Endothelial cell of umbilical vein (primary cell): ENCODE measurements at regions not wholly inside any gene's neighbourhood (a gene's known extent, or its start where the extent isn't known, plus 50 kb on each side); places are given as distances from the start of the nearest gene placed in this dataset.

Source experiments
- BruUV-seq: library from RNA; stranded (reverse); fragments of 400-500 nt; replicated peaks from 2 replicates; lab custom pipeline; 2021; lab: Mats Ljungman, UMichigan
- CTCF ChIA-PET: fragments of 300-600, 350-600 bp; sonication (Branson Sonifier 250); formaldehyde crosslinking; loops from one replicate; lab custom pipeline; 2021; ENCODE audit warnings: antibody characterized with exemption, inconsistent platforms; lab: Charles Lee
- POLR2A ChIA-PET: fragments of 300-600, 350-600 bp; sonication (Branson Sonifier 250); formaldehyde crosslinking; loops from one replicate; lab custom pipeline; 2021; ENCODE audit warnings: antibody characterized with exemption, inconsistent platforms; lab: Charles Lee
- DNase-seq: peaks from one replicate; pipeline ENCODE4 v3.0.0-alpha.2; 2011; ENCODE audit warnings: low read depth, low spot score
- FAIRE-seq: peaks from 2 replicates; lab custom pipeline; 2011; peaks lifted over from hg19 to GRCh38; lab: Jason Lieb, UNC
- H2AFZ ChIP-seq: 2 replicates; pipeline ENCODE4 v1.6.0; 2012; ENCODE audit warnings: low read depth, low read length, control low read depth, inconsistent platforms
- H3K27ac ChIP-seq: 2 replicates; pipeline ENCODE4 v1.5.1; 2011; ENCODE audit warnings: low read depth, mild to moderate bottlenecking, control low read depth, low read length, moderate library complexity; ENCODE audit not compliant: insufficient read depth
- H3K27me3 ChIP-seq, 2 experiments: 2 replicates each; pipeline versions ENCODE4 v1.6.0 to v1.6.1; 2011; ENCODE audit warnings: low read length in 2 of 2, mixed read lengths in 1 of 2; ENCODE audit not compliant: control insufficient read depth in 2 of 2, insufficient read depth in 2 of 2
- H3K36me3 ChIP-seq, 2 experiments: 2 replicates in 1 of 2; 3 replicates in 1 of 2; pipeline ENCODE4 v1.5.1; 2011; ENCODE audit warnings: low read length in 2 of 2, mild to moderate bottlenecking in 1 of 2, moderate library complexity in 1 of 2; ENCODE audit not compliant: control insufficient read depth in 2 of 2, insufficient read depth in 2 of 2; ENCODE audit errors: extremely low read depth in 1 of 2
- H3K4me1 ChIP-seq: 3 replicates; pipeline ENCODE4 v1.5.1; 2011; ENCODE audit warnings: mild to moderate bottlenecking, low read length; ENCODE audit not compliant: control insufficient read depth, insufficient read depth; ENCODE audit errors: extremely low read depth
- H3K4me2 ChIP-seq: 2 replicates; pipeline ENCODE4 v1.6.1; 2011; ENCODE audit warnings: low read length, control low read depth, mixed read lengths; ENCODE audit not compliant: insufficient read depth
- H3K4me3 ChIP-seq, 3 experiments: fragments of 200-600 bp in 1 of 3; sonication (generic), shearing (Covaris generic) in 1 of 3; replicated peaks in 1 of 3; 2 replicates each; pipeline ENCODE4 v1.5.1; 2011 to 2016; ENCODE audit warnings: control low read depth in 3 of 3, low read length in 3 of 3, mild to moderate bottlenecking in 2 of 3, inconsistent platforms in 1 of 3, low read depth in 1 of 3, moderate library complexity in 1 of 3; ENCODE audit not compliant: insufficient read depth in 1 of 3
- H3K79me2 ChIP-seq: 2 replicates; pipeline ENCODE4 v1.6.0; 2012; ENCODE audit warnings: low read length, inconsistent platforms; ENCODE audit not compliant: control insufficient read depth, insufficient read depth
- H3K9ac ChIP-seq: replicated peaks from 2 replicates; pipeline ENCODE3; 2011; ENCODE audit warnings: low read length, control low read depth; ENCODE audit not compliant: insufficient read depth; ENCODE audit errors: extremely low read depth
- H3K9me1 ChIP-seq: replicated peaks from 3 replicates; pipeline ENCODE4 v1.6.0; 2011; ENCODE audit warnings: mild to moderate bottlenecking, low read length; ENCODE audit not compliant: control insufficient read depth, insufficient read depth; ENCODE audit errors: extremely low read depth
- H3K9me3 ChIP-seq: replicated peaks from 2 replicates; pipeline ENCODE4 v1.5.1; 2012; ENCODE audit warnings: low read length, inconsistent platforms; ENCODE audit not compliant: control insufficient read depth, insufficient read depth
- H4K20me1 ChIP-seq: replicated peaks from 2 replicates; pipeline ENCODE3; 2011; ENCODE audit warnings: mild to moderate bottlenecking, low read length; ENCODE audit not compliant: control insufficient read depth, insufficient read depth; ENCODE audit errors: extremely low read depth
- EZH2 ChIP-seq: IDR thresholded peaks from 2 replicates; pipeline ENCODE4 v1.6.1; 2012; ENCODE audit warnings: borderline replicate concordance, low read depth, mild to moderate bottlenecking, moderate library complexity, low read length, inconsistent platforms; ENCODE audit not compliant: severe bottlenecking
- FOS ChIP-seq: IDR thresholded peaks from 2 replicates; pipeline ENCODE4 v1.6.1; 2011; ENCODE audit warnings: mild to moderate bottlenecking, low read length, moderate library complexity, borderline replicate concordance; ENCODE audit not compliant: insufficient read depth
- GATA2 ChIP-seq: IDR thresholded peaks from 2 replicates; pipeline ENCODE4 v1.7.0; 2011; ENCODE audit warnings: low read depth, mild to moderate bottlenecking, moderate library complexity, mixed read lengths, low read length; ENCODE audit not compliant: insufficient read length, insufficient read depth
- JUN ChIP-seq: IDR thresholded peaks from 2 replicates; pipeline ENCODE4 v1.6.1; 2011; ENCODE audit warnings: borderline replicate concordance, low read depth; ENCODE audit not compliant: insufficient read length, insufficient read depth
- POLR2A ChIP-seq: IDR thresholded peaks from 2 replicates; pipeline ENCODE4 v1.6.1; 2012; ENCODE audit warnings: low read depth, mild to moderate bottlenecking, control low read depth, low read length
- POLR2AphosphoS5 ChIP-seq: IDR thresholded peaks from 2 replicates; pipeline ENCODE4 v1.6.1; 2012; ENCODE audit warnings: low read depth, mild to moderate bottlenecking, control low read depth, low read length, moderate library complexity; ENCODE audit not compliant: insufficient read depth
- dilution Hi-C: fragments of 300-500 bp; cut with MboI; formaldehyde crosslinking; loops from one replicate; pipeline ENCODE4 v1.15.0; 2019; ENCODE audit warnings: low sequenced_read_pairs; ENCODE audit not compliant: extremely low pct_ligation_motif_present
- intact Hi-C: fragments of 100-400 bp; cut with micrococcal nuclease; formaldehyde crosslinking; loops from one replicate; pipeline ENCODE4 v1.10.0; 2022
- TF ChIP-seq, protein P1 (sequence below), 2 donors: IDR thresholded peaks; 1 replicate in 1 of 2; 2 replicates in 1 of 2; pipeline ENCODE4 v1.5.1; 2011; ENCODE audit warnings: low read length in 2 of 2, mild to moderate bottlenecking in 2 of 2, moderate library complexity in 2 of 2, control low read depth in 1 of 2, inconsistent platforms in 1 of 2, low read depth in 1 of 2; ENCODE audit not compliant: insufficient read depth in 1 of 2; ENCODE audit errors: extremely low read depth in 1 of 2

DNA sequence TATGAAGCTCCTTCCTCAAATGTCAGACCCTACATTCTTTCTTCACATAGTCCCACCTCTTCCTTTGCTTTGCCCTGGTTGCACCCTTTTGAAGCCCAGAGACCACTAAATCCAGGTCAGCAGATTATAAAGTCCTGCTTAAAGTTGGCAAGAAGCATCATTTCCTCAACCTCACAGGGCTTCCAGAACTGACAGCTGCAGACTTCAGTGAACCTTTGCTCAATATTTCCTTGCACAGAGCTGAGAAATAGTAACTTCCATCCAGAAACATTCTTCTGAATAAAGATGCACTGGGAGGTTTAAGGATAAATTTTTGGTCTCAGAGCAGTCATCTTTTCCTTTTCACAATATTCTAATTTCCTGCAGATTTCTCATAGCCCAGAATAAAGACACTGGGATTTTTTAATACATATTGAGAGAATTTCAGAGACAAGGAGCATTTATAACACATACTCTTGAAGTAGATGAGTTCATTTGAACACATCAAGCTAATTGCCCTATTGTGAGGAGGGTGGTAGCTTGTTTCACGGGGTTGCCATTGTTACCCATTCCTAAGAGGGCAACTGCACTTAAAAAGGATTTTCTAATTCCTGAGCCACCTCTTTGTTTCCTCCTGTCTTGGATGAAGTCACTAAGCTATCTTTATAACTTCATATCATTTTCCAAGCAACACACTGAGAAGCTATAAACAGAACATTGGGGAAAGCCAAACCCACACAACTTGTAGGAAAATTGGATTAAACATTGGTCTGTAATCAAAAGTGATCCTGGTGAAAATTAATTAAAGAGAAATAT is 150.2 kb upstream of the PLN start:
- dilution Hi-C loops: no loop called here
- no peak overlapping the region for H3K4me2 ChIP-seq
- no TSS peak for BruUV-seq
- no peak overlapping the region for H3K4me3 ChIP-seq
- DNase-seq (no peak), FAIRE-seq (no peak)
- CTCF ChIA-PET: interaction anchor here (0.7 to 1.5 kb wide), 3 partner anchors 10 to 113 kb away, joined by 3 read pairs; no protein-coding TSS in a partner anchor
- no peaks in the 10 kb centered on the region for H3K27me3 ChIP-seq
- no peak overlapping the region for H3K27ac ChIP-seq
- no peak overlapping the region for H2AFZ ChIP-seq
- no peaks in the 10 kb centered on the region for H4K20me1 ChIP-seq
- H3K4me1 ChIP-seq: no peaks in the 10 kb centered on the region
- no peaks in the 10 kb centered on the region for H3K36me3 ChIP-seq
- no peaks in the 10 kb centered on the region for H3K9me3 ChIP-seq
- no peak for TF ChIP-seq EZH2
- TF ChIP-seq POLR2A: no peak
- TF ChIP-seq, protein P1, sequence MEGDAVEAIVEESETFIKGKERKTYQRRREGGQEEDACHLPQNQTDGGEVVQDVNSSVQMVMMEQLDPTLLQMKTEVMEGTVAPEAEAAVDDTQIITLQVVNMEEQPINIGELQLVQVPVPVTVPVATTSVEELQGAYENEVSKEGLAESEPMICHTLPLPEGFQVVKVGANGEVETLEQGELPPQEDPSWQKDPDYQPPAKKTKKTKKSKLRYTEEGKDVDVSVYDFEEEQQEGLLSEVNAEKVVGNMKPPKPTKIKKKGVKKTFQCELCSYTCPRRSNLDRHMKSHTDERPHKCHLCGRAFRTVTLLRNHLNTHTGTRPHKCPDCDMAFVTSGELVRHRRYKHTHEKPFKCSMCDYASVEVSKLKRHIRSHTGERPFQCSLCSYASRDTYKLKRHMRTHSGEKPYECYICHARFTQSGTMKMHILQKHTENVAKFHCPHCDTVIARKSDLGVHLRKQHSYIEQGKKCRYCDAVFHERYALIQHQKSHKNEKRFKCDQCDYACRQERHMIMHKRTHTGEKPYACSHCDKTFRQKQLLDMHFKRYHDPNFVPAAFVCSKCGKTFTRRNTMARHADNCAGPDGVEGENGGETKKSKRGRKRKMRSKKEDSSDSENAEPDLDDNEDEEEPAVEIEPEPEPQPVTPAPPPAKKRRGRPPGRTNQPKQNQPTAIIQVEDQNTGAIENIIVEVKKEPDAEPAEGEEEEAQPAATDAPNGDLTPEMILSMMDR (IDR thresholded peaks at IDR 0.05; ENCODE audit: extremely low read depth in 1 of 2, insufficient read depth in 1 of 2, low read depth in 1 of 2, low read length in 2 of 2): no peak
- TF ChIP-seq GATA2: no peak
- no peak for TF ChIP-seq FOS
- TF ChIP-seq JUN: no peak
- no peak for TF ChIP-seq POLR2AphosphoS5
- H3K9ac ChIP-seq: no peak overlapping the region
- H3K79me2 ChIP-seq: no peaks in the 10 kb centered on the region
- intact Hi-C loops: no loop called here
- H3K9me1 ChIP-seq: no peaks in the 10 kb centered on the region
- POLR2A ChIA-PET: no interaction called here
